NCI-H460 (cell line): ENCODE measurements at regions not wholly inside any gene's neighbourhood (a gene's known extent, or its start where the extent isn't known, plus 50 kb on each side); places are given as distances from the start of the nearest gene placed in this dataset.

Experiments used
- small RNA-seq, 2 experiments: library from RNA; depleted of rRNA; stranded (forward); fragments of <200 nt; gene quantifications; one replicate each; pipeline ENCODE3, GENCODE V24; 2014

Small RNAs in the stretch of these regions (small RNA-seq; reads per million reads assigned to genes)
- 0 reads per million in 2 experiments for gene RF00091
